SJCRH30 (cell line): ENCODE measurements at regions not wholly inside any gene's neighbourhood (a gene's known extent, or its start where the extent isn't known, plus 50 kb on each side); places are given as distances from the start of the nearest gene placed in this dataset.

Experiments used
- DNase-seq, 2 experiments: peaks; one replicate each; pipeline ENCODE4 v3.0.0-alpha.2; 2015 to 2020
- H3K27ac ChIP-seq: fragments of 250-450 bp; sonication (Bioruptor Pico); 2 replicates; pipeline ENCODE4 v1.5.1; 2020; ENCODE audit warnings: mild to moderate bottlenecking, moderate library complexity
- H3K27me3 ChIP-seq: fragments of 250-450 bp; sonication (Bioruptor Pico); 2 replicates; pipeline ENCODE4 v1.5.1; 2020; ENCODE audit warnings: mild to moderate bottlenecking, moderate library complexity
- H3K36me3 ChIP-seq: fragments of 250-450 bp; sonication (Bioruptor Pico); 2 replicates; pipeline ENCODE4 v1.5.1; 2020; ENCODE audit warnings: mild to moderate bottlenecking, moderate library complexity
- H3K4me1 ChIP-seq: fragments of 250-450 bp; sonication (Bioruptor Pico); 2 replicates; pipeline ENCODE4 v1.5.1; 2020; ENCODE audit warnings: mild to moderate bottlenecking, moderate library complexity
- H3K4me3 ChIP-seq: fragments of 250-450 bp; sonication (Bioruptor Pico); 2 replicates; pipeline ENCODE4 v1.5.1; 2020; ENCODE audit warnings: mild to moderate bottlenecking, moderate library complexity
- H3K9me3 ChIP-seq: fragments of 250-450 bp; sonication (Bioruptor Pico); replicated peaks from 2 replicates; pipeline ENCODE4 v1.5.1; 2020; ENCODE audit warnings: mild to moderate bottlenecking, moderate library complexity

GRCh38 chr10:2989292-2989947, 77.9 kb upstream of the PFKP start:
- DNase-seq, result no peak
- Histone ChIP-seq H3K9me3 (no peaks in the 10 kb centered on the region), H3K4me3 (no peak overlapping the region), H3K4me1 (no peaks in the 10 kb centered on the region), H3K27me3 (no peaks in the 10 kb centered on the region), H3K36me3 (no peaks in the 10 kb centered on the region), H3K27ac (no peak overlapping the region)

DNA sequence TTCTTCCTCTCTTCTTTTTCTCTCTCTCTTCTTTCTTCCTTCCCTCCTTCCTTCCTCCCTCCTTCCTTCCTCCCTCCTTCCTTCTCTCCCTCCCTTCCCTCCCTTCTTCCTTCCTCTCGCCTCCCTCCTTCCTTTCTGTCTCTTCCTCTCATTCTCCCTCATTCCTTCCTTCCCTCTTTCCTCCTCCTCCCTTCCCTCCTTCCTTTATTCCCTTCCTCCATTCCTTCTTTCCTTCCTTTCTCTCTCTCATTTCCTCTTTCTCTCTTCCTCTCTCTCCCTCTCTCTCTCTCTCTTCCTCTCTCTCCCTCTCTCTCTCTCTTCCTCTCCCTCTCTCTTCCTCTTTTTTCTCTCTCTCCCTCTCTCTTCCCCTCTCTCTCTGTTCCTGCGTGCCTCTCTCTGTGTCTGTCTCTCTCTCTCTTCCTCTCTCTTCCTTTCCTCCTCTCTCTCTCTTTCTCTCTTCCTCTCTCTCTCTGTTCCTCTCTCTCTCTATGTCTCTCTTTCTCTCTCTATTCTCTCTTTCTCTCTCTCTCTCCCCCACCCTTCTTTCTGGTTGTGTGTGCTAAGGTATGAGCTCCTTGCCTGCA, 80.1 kb upstream of the PFKP start:
- DNase-seq, result no peak
- Histone ChIP-seq H3K9me3 (no peaks in the 10 kb centered on the region), H3K27me3 (no peaks in the 10 kb centered on the region), H3K36me3 (no peaks in the 10 kb centered on the region), H3K27ac (no peak overlapping the region), H3K4me3 (no peak overlapping the region), H3K4me1 (no peaks in the 10 kb centered on the region)

DNA sequence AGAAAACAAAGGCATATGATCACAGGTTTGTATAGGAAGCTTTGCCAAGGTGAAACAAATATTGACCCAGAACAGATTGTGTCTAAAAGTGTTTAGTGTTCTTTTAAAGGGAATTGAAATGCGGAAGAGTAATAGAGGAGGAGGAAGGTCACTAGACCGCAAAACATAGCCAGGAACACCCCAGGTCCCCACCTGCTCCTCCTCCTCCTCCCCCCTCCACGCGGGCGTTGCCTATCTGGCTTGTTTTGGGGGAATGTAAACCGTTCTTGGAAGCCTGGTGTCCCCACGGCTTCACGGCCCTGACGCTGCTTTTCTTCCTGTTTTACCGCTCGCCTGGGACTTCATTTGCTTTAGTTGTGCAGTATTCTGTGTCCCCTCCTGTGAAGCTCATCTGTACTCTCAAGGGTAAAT, 81.0 kb upstream of the PFKP start:
- Histone ChIP-seq H3K36me3 (no peaks in the 10 kb centered on the region), H3K27me3 (no peaks in the 10 kb centered on the region), H3K4me1 (no peaks in the 10 kb centered on the region), H3K4me3 (no peak overlapping the region), H3K9me3 (no peaks in the 10 kb centered on the region), H3K27ac (no peak overlapping the region)
- DNase-seq, result no peak

- H3K9me3 ChIP-seq, result no peaks in the 10 kb centered on the region
- H3K4me3 ChIP-seq, result no peak overlapping the region
- H3K4me1 ChIP-seq, result no peaks in the 10 kb centered on the region
- no peak for DNase-seq
- H3K36me3 ChIP-seq, result no peaks in the 10 kb centered on the region
- no peak overlapping the region for H3K27ac ChIP-seq
- H3K27me3 ChIP-seq, result no peaks in the 10 kb centered on the region
These were observed 81.6 kb upstream of the PFKP start for GRCh38 chr10:2985729-2986232.

DNA sequence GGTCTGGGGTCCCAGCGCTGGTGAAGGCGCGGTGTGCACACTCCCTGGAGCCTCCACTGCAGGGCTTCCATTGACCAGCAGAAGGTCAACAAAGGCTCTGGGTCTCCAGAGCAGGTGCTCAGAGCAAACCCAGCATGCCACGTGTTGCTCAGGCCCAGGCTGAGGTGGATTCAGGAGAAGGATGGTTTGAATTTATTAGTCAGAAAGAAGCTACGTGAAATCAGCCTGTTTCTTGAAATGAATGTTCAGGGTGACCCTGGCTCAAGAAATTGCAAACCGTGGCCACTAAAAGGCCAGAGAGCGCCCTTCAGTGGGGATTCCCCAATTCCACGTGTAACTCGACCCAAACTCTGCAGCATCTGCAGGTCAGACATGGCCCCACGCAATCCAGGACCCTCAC, 82.7 kb upstream of the PFKP start:
- Histone ChIP-seq H3K4me1 (no peaks in the 10 kb centered on the region), H3K9me3 (no peaks in the 10 kb centered on the region), H3K27me3 (no peaks in the 10 kb centered on the region), H3K36me3 (no peaks in the 10 kb centered on the region), H3K27ac (no peak overlapping the region), H3K4me3 (no peak overlapping the region)
- no peak for DNase-seq

GRCh38 chr10:2982146-2982545, 85.2 kb upstream of the PFKP start:
- Histone ChIP-seq H3K36me3 (no peaks in the 10 kb centered on the region), H3K27ac (no peak overlapping the region), H3K4me1 (no peaks in the 10 kb centered on the region), H3K27me3 (no peaks in the 10 kb centered on the region), H3K9me3 (no peaks in the 10 kb centered on the region), H3K4me3 (no peak overlapping the region)
- DNase-seq, result no peak

- H3K36me3 ChIP-seq, result no peaks in the 10 kb centered on the region
- H3K4me1 ChIP-seq, result no peaks in the 10 kb centered on the region
- no peak for DNase-seq
- H3K4me3 ChIP-seq, result no peak overlapping the region
- no peaks in the 10 kb centered on the region for H3K27me3 ChIP-seq
- H3K27ac ChIP-seq, result no peak overlapping the region
- H3K9me3 ChIP-seq, result no peaks in the 10 kb centered on the region
These were observed 86.0 kb upstream of the PFKP start for GRCh38 chr10:2981361-2981801.

DNA sequence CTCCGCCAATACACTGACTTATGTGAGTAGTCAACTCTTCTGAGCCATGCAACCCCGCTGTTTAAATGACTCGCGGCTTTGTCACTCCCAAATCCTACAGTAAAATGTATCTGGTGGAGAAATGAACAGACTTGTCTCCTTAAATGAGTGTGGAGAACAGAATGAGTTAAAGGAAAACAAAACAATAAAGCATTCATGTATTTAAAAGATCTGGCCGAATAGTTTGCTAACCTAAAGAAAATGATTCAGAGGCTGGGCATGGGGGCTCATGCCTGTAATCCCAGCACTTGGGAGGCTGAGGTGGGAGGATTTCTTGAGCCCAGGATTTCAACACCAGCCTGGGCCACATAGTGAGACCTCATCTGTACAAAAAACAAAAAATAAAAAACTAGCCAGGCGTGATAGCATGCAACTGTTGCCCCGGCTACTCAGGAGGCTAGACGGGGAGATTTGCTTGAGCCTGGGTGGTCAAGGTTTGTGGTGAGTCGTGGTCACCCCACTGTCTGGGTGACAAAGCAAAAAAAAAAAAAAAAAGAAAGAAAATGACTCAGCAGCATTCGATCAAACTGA, 86.5 kb upstream of the PFKP start:
- H3K27ac ChIP-seq, result no peak overlapping the region
- H3K4me1 ChIP-seq, result no peaks in the 10 kb centered on the region
- H3K27me3 ChIP-seq, result no peaks in the 10 kb centered on the region
- no peaks in the 10 kb centered on the region for H3K36me3 ChIP-seq
- no peaks in the 10 kb centered on the region for H3K9me3 ChIP-seq
- H3K4me3 ChIP-seq, result no peak overlapping the region
- DNase-seq, result no peak

- no peak for DNase-seq
- no peak overlapping the region for H3K27ac ChIP-seq
These were observed 87.2 kb upstream of the PFKP start for GRCh38 chr10:2980116-2980515.

GRCh38 chr10:2979306-2979705, 88.0 kb upstream of the PFKP start:
- H3K36me3 ChIP-seq, result no peaks in the 10 kb centered on the region
- H3K27me3 ChIP-seq, result no peaks in the 10 kb centered on the region
- no peak overlapping the region for H3K4me3 ChIP-seq
- H3K4me1 ChIP-seq, result no peaks in the 10 kb centered on the region
- DNase-seq, result no peak
- no peak overlapping the region for H3K27ac ChIP-seq
- no peaks in the 10 kb centered on the region for H3K9me3 ChIP-seq

More at GRCh38 chr10:2980116-2980515, 87.2 kb upstream of the PFKP start:
- Histone ChIP-seq H3K4me3 (no peak overlapping the region), H3K4me1 (no peaks in the 10 kb centered on the region), H3K9me3 (no peaks in the 10 kb centered on the region), H3K27me3 (no peaks in the 10 kb centered on the region), H3K36me3 (no peaks in the 10 kb centered on the region)

DNA sequence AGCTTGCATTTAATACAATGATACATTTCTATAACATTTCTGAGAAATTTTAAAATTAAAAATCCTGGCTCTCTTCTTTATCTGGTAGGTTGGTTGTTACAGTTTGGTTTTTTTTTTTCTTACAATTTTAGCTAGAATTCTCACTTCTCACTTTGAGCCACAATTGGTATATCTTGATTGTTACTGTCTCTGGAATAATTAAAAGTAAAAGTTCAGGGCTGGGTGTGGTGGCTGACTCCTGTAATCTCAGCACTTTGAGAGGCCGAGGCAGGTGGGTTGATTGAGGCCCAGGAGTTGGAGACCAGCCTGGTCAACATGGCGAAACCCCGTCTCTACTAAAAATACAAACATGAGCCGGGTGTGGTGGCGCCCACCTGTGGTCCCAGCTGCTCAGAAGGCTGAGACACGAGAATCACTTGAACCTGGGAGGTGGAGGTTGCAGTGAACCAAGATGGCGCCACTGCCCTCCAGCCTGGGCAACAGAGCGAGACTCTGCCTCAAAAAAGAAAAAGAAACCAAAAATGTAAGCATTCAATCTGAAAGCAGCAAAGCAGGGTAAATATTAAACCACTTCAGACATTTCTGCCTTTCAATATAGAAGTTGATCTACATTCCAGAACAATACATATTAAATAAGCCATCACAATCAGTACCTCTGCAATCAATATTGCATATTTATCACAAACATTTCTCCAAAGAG, 88.6 kb upstream of the PFKP start:
- Histone ChIP-seq H3K9me3 (no peaks in the 10 kb centered on the region), H3K27ac (no peak overlapping the region), H3K4me3 (no peak overlapping the region), H3K36me3 (no peaks in the 10 kb centered on the region), H3K27me3 (no peaks in the 10 kb centered on the region), H3K4me1 (no peaks in the 10 kb centered on the region)
- DNase-seq, result no peak

- DNase-seq, result peak in 1 of 2 experiments; percentile 19
- Histone ChIP-seq H3K27me3 (no peaks in the 10 kb centered on the region), H3K9me3 (no peaks in the 10 kb centered on the region), H3K4me1 (no peaks in the 10 kb centered on the region), H3K4me3 (no peak overlapping the region), H3K27ac (no peak overlapping the region), H3K36me3 (no peaks in the 10 kb centered on the region)
These were observed 89.2 kb upstream of the PFKP start for GRCh38 chr10:2978111-2978510.

- no peaks in the 10 kb centered on the region for H3K36me3 ChIP-seq
- H3K27ac ChIP-seq, result no peak overlapping the region
- no peak for DNase-seq
These were observed 92.7 kb upstream of the PFKP start for GRCh38 chr10:2974503-2975207.

DNA sequence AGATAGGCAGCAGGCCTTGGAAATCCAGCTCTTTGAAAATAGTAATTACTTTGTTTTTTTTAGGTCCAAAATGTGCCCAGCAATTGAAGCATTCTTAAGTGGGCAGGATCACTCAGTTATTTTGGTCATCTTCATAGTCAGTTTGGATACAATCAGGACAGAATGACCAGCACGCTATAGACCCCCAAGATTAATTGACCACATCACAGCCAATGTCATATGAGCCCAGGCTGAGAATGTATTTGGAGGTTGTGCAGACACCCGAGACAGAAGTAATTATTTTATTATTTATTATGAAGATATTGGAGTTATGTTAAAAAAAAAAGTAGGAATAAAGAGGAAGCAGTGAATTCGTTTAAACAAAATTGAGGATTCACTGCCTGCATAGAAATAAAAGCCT, 93.3 kb upstream of the PFKP start:
- H3K27me3 ChIP-seq, result no peaks in the 10 kb centered on the region
- no peak overlapping the region for H3K27ac ChIP-seq
- no peak overlapping the region for H3K4me3 ChIP-seq
- H3K36me3 ChIP-seq, result no peaks in the 10 kb centered on the region
- H3K9me3 ChIP-seq, result no peaks in the 10 kb centered on the region
- DNase-seq, result no peak
- no peaks in the 10 kb centered on the region for H3K4me1 ChIP-seq

More at GRCh38 chr10:2974503-2975207, 92.7 kb upstream of the PFKP start:
- Histone ChIP-seq H3K4me1 (no peaks in the 10 kb centered on the region), H3K9me3 (no peaks in the 10 kb centered on the region), H3K27me3 (no peaks in the 10 kb centered on the region), H3K4me3 (no peak overlapping the region)

GRCh38 chr10:2972810-2973209, 94.5 kb upstream of the PFKP start:
- H3K9me3 ChIP-seq, result no peaks in the 10 kb centered on the region
- no peak for DNase-seq
- H3K4me3 ChIP-seq, result no peak overlapping the region
- no peaks in the 10 kb centered on the region for H3K4me1 ChIP-seq
- H3K27ac ChIP-seq, result no peak overlapping the region
- no peaks in the 10 kb centered on the region for H3K36me3 ChIP-seq
- no peaks in the 10 kb centered on the region for H3K27me3 ChIP-seq
